H9 (cell line): ENCODE measurements at regions not wholly inside any gene's neighbourhood (a gene's known extent, or its start where the extent isn't known, plus 50 kb on each side); places are given as distances from the start of the nearest gene placed in this dataset.

Source experiments
- DNase-seq: peaks from one replicate; pipeline ENCODE4 v3.0.0-alpha.2; 2017
- H2AFZ ChIP-seq: one replicate; pipeline ENCODE4 v1.6.1; 2013; ENCODE audit warnings: mild to moderate bottlenecking, low read length, control low read depth, moderate library complexity
- H2AK5ac ChIP-seq: 2 replicates; pipeline ENCODE4 v1.6.1; 2013; ENCODE audit warnings: low read length, control low read depth, mixed read lengths; ENCODE audit not compliant: insufficient read length
- H2BK120ac ChIP-seq: one replicate; pipeline ENCODE4 v1.6.1; 2013; ENCODE audit warnings: low read depth, mild to moderate bottlenecking, low read length, control low read depth, inconsistent platforms; ENCODE audit not compliant: poor library complexity, severe bottlenecking
- H2BK12ac ChIP-seq: 2 replicates; pipeline ENCODE4 v1.6.1; 2013; ENCODE audit warnings: low read length, control low read depth, mixed read lengths, low read depth; ENCODE audit not compliant: insufficient read length
- H2BK15ac ChIP-seq: 2 replicates; pipeline ENCODE4 v1.6.1; 2013; ENCODE audit warnings: low read depth, low read length, control low read depth
- H2BK20ac ChIP-seq: one replicate; pipeline ENCODE4 v1.6.1; 2013; ENCODE audit warnings: low read depth, mild to moderate bottlenecking, low read length, control low read depth, inconsistent platforms; ENCODE audit not compliant: poor library complexity, severe bottlenecking
- H2BK5ac ChIP-seq: 2 replicates; pipeline ENCODE4 v1.6.1; 2013; ENCODE audit warnings: low read length, control low read depth, mixed read lengths; ENCODE audit not compliant: insufficient read length
- H3K14ac ChIP-seq: 2 replicates; pipeline ENCODE4 v1.6.1; 2013; ENCODE audit warnings: low read length, control low read depth; ENCODE audit not compliant: insufficient read depth
- H3K18ac ChIP-seq: 2 replicates; pipeline ENCODE4 v1.6.1; 2013; ENCODE audit warnings: low read depth, mild to moderate bottlenecking, mixed read lengths, low read length, control low read depth; ENCODE audit not compliant: insufficient read length
- H3K23ac ChIP-seq: 2 replicates; pipeline ENCODE4 v1.6.1; 2013; ENCODE audit warnings: low read length, control low read depth, mixed read lengths, low read depth; ENCODE audit not compliant: insufficient read length
- H3K23me2 ChIP-seq: 2 replicates; pipeline ENCODE4 v1.6.1; 2013; ENCODE audit warnings: low read depth, mild to moderate bottlenecking, mixed read lengths, low read length, control low read depth; ENCODE audit not compliant: insufficient read length, poor library complexity, severe bottlenecking
- H3K27ac ChIP-seq: 2 replicates; pipeline ENCODE4 v1.5.1; 2013; ENCODE audit warnings: low read length, control low read depth, mixed read lengths, low read depth; ENCODE audit not compliant: insufficient read length
- H3K27me3 ChIP-seq: 2 replicates; pipeline ENCODE4 v1.6.1; 2013; ENCODE audit warnings: low read length, control low read depth, inconsistent platforms; ENCODE audit not compliant: insufficient read depth
- H3K4ac ChIP-seq: 2 replicates; pipeline ENCODE4 v1.6.1; 2013; ENCODE audit warnings: low read depth, mild to moderate bottlenecking, control low read depth, inconsistent platforms, low read length, moderate library complexity
- H3K4me1 ChIP-seq: 2 replicates; pipeline ENCODE4 v1.6.1; 2013; ENCODE audit warnings: low read length, control low read depth, inconsistent platforms; ENCODE audit not compliant: insufficient read depth
- H3K4me2 ChIP-seq: 2 replicates; pipeline ENCODE4 v1.6.1; 2013; ENCODE audit warnings: low read length, control low read depth, mixed read lengths; ENCODE audit not compliant: insufficient read length, insufficient read depth
- H3K56ac ChIP-seq: 2 replicates; pipeline ENCODE4 v1.6.1; 2013; ENCODE audit warnings: low read depth, mild to moderate bottlenecking, mixed read lengths, low read length, control low read depth; ENCODE audit not compliant: insufficient read length
- H3K79me1 ChIP-seq: 2 replicates; pipeline ENCODE4 v1.6.1; 2013; ENCODE audit warnings: low read depth, mild to moderate bottlenecking, moderate library complexity, low read length, control low read depth, inconsistent platforms; ENCODE audit not compliant: insufficient read depth, poor library complexity, severe bottlenecking
- H3K79me2 ChIP-seq: 2 replicates; pipeline ENCODE4 v1.6.1; 2013; ENCODE audit warnings: low read length, control low read depth, inconsistent platforms; ENCODE audit not compliant: insufficient read depth
- H3K9ac ChIP-seq: 2 replicates; pipeline ENCODE4 v1.6.1; 2013; ENCODE audit warnings: low read length, control low read depth, mixed read lengths; ENCODE audit not compliant: insufficient read length; ENCODE audit errors: extremely low read depth
- H3K9me3 ChIP-seq: one replicate; pipeline ENCODE4 v1.6.1; 2013; ENCODE audit warnings: low read depth, low read length, inconsistent platforms; ENCODE audit not compliant: control insufficient read depth
- H3T11ph ChIP-seq: one replicate; pipeline ENCODE4 v1.6.1; 2013; ENCODE audit warnings: mild to moderate bottlenecking, low read length, control low read depth, inconsistent platforms
- H4K20me1 ChIP-seq: one replicate; pipeline ENCODE4 v1.6.1; 2013; ENCODE audit not compliant: control insufficient read depth, insufficient read length, insufficient read depth
- H4K5ac ChIP-seq: 2 replicates; pipeline ENCODE4 v1.6.1; 2013; ENCODE audit warnings: low read depth, mild to moderate bottlenecking, mixed read lengths, low read length, control low read depth; ENCODE audit not compliant: insufficient read length
- H4K8ac ChIP-seq: replicated peaks from 2 replicates; pipeline ENCODE4 v1.6.1; 2013; ENCODE audit warnings: low read length, control low read depth, mixed read lengths, low read depth; ENCODE audit not compliant: insufficient read length
- H4K91ac ChIP-seq: 2 replicates; pipeline ENCODE4 v1.6.1; 2013; ENCODE audit warnings: low read depth, mild to moderate bottlenecking, moderate library complexity, mixed read lengths, low read length, control low read depth; ENCODE audit not compliant: insufficient read length
- H3K27ac Mint-ChIP-seq, 3 experiments: 2 replicates in 2 of 3; 3 replicates in 1 of 3; pipeline ENCODE4 v1.8.0; 2020 to 2021; ENCODE audit warnings: mixed read lengths in 3 of 3, mild to moderate bottlenecking in 1 of 3, moderate library complexity in 1 of 3
- H3K27me3 Mint-ChIP-seq: 2 replicates; pipeline ENCODE4 v1.8.0; 2021; ENCODE audit warnings: low read depth, mild to moderate bottlenecking, moderate library complexity, mixed read lengths
- H3K36me3 Mint-ChIP-seq, 3 experiments: 2 replicates in 2 of 3; 3 replicates in 1 of 3; pipeline ENCODE4 v1.8.0; 2020 to 2021; ENCODE audit warnings: low read depth in 3 of 3, mixed read lengths in 3 of 3; ENCODE audit not compliant: insufficient read depth in 1 of 3
- H3K4me1 Mint-ChIP-seq, 2 experiments: 2 replicates each; pipeline ENCODE4 v1.8.0; 2020; ENCODE audit warnings: mixed read lengths in 2 of 2
- H3K4me3 Mint-ChIP-seq, 2 experiments: 2 replicates in 1 of 2; 3 replicates in 1 of 2; pipeline ENCODE4 v1.8.0; 2020 to 2021; ENCODE audit warnings: mild to moderate bottlenecking in 2 of 2, mixed read lengths in 2 of 2, moderate library complexity in 1 of 2
- H3K9me3 Mint-ChIP-seq, 2 experiments: 2 replicates in 1 of 2; 3 replicates in 1 of 2; pipeline ENCODE4 v1.8.0; 2020; ENCODE audit warnings: mild to moderate bottlenecking in 2 of 2, mixed read lengths in 2 of 2, moderate library complexity in 1 of 2
- CTCF ChIP-seq: fragments of 200-600 bp; sonication (generic); conservative IDR thresholded peaks from 3 replicates; pipeline ENCODE4 v1.8.0; 2021; ENCODE audit warnings: antibody characterized with exemption, mild to moderate bottlenecking
- WGBS: extraction: QIAGEN DNeasy Blood & Tissue Kit; methylation state at CpG from one replicate; pipeline ENCODE4 v1.1.7; 2013; ENCODE audit warnings: missing lambda C conversion rate, low lambda C conversion rate, mixed read lengths; ENCODE audit not compliant: insufficient read length; ENCODE audit errors: extremely low coverage; 5-methylcytosine and 5-hydroxymethylcytosine counted together

GRCh38 chr9:78676009-78676408, 379.1 kb downstream of the PSAT1 start:
- no peak overlapping the region for H4K91ac ChIP-seq
- Mint-ChIP-seq H3K36me3 (no peaks in the 10 kb centered on the region), H3K27ac (no peak overlapping the region), H3K4me3 (no peak overlapping the region), H3K9me3 (no peaks in the 10 kb centered on the region), H3K27me3 (no peaks in the 10 kb centered on the region), H3K4me1 (peaks cover 16 to 20% of the 10 kb centered on the region in 2 experiments)
- no peak for DNase-seq
- H2BK20ac ChIP-seq, result no peak overlapping the region
- no peak overlapping the region for H3K14ac ChIP-seq
- H3K27me3 ChIP-seq, result no peaks in the 10 kb centered on the region
- no peak overlapping the region for H2BK12ac ChIP-seq
- H3K4me2 ChIP-seq, result no peak overlapping the region
- no peak for TF ChIP-seq CTCF
- no peak overlapping the region for H3K9ac ChIP-seq
- H2BK120ac ChIP-seq, result no peak overlapping the region
- no peak overlapping the region for H2BK15ac ChIP-seq
- no peak overlapping the region for H3K23ac ChIP-seq
- no CpG with 5 or more reads among the region's 2 CpGs for WGBS
- H3K27ac ChIP-seq, result no peak overlapping the region
- H4K20me1 ChIP-seq, result no peaks in the 10 kb centered on the region
- no peak overlapping the region for H4K8ac ChIP-seq
- H3T11ph ChIP-seq, result no peak overlapping the region
- no peak overlapping the region for H3K18ac ChIP-seq
- H4K5ac ChIP-seq, result no peak overlapping the region
- no peaks in the 10 kb centered on the region for H3K79me1 ChIP-seq
- H2BK5ac ChIP-seq, result no peak overlapping the region
- H3K4ac ChIP-seq, result no peak overlapping the region
- H3K79me2 ChIP-seq, result no peaks in the 10 kb centered on the region
- H3K23me2 ChIP-seq, result no peaks in the 10 kb centered on the region
- H2AFZ ChIP-seq, result no peak overlapping the region
- peaks cover 4% of the 10 kb centered on the region; the same call in 1 of the 2 replicates for H3K4me1 ChIP-seq
- no peaks in the 10 kb centered on the region for H3K9me3 ChIP-seq
- H2AK5ac ChIP-seq, result no peak overlapping the region
- no peak overlapping the region for H3K56ac ChIP-seq
